K562 (cell line): ENCODE measurements at regions not wholly inside any gene's neighbourhood (a gene's known extent, or its start where the extent isn't known, plus 50 kb on each side); places are given as distances from the start of the nearest gene placed in this dataset.

Source experiments
- FOXK2 ChIP-seq, 2 experiments: fragments of 450-650 bp; IDR thresholded peaks in 1 of 2; conservative IDR thresholded peaks in 1 of 2; 2 replicates each; pipeline ENCODE4 v1.6.1; 2016; ENCODE audit warnings: low read depth in 2 of 2, mild to moderate bottlenecking in 1 of 2
- GABPB1 ChIP-seq: sonication (generic); formaldehyde crosslinking; IDR thresholded peaks from 2 replicates; pipeline ENCODE4 v1.8.0; 2022; ENCODE audit warnings: mild to moderate bottlenecking, missing genetic modification reagents
- MXI1 ChIP-seq: IDR thresholded peaks from 2 replicates; pipeline ENCODE4 v1.6.1; 2011; ENCODE audit warnings: low read depth, mild to moderate bottlenecking, improper control_type of control experiment, low read length
- PURB ChIP-seq: sonication (generic); formaldehyde crosslinking; IDR thresholded peaks from 2 replicates; pipeline ENCODE4 v1.9.0; 2021; ENCODE audit warnings: low read depth, mild to moderate bottlenecking, missing genetic modification reagents
- TGIF2 ChIP-seq: sonication (generic); formaldehyde crosslinking; IDR thresholded peaks from 2 replicates; pipeline ENCODE4 v1.8.1; 2022; ENCODE audit warnings: mild to moderate bottlenecking, missing genetic modification reagents, moderate library complexity
- ZBED1 ChIP-seq: IDR thresholded peaks from 2 replicates; pipeline ENCODE4 v1.6.1; 2014
- ZNF445 ChIP-seq: fragments of 250-450 bp; sonication (Bioruptor Pico); IDR thresholded peaks from 2 replicates; pipeline ENCODE4 v1.4.0; 2020; ENCODE audit warnings: low read depth, mild to moderate bottlenecking, moderate library complexity
- ZNF780A ChIP-seq: fragments of 250-450 bp; sonication (Bioruptor Pico); IDR thresholded peaks from 2 replicates; pipeline ENCODE4 v1.5.0; 2021; ENCODE audit warnings: mild to moderate bottlenecking
- TF ChIP-seq, protein P1 (sequence below): sonication (generic); formaldehyde crosslinking; IDR thresholded peaks from 2 replicates; pipeline ENCODE4 v1.9.0; 2022; ENCODE audit warnings: mild to moderate bottlenecking, missing genetic modification reagents
- TF ChIP-seq, protein P2 (sequence below), 2 experiments: IDR thresholded peaks; 2 replicates each; pipeline ENCODE4 v1.6.1; 2011; ENCODE audit warnings: borderline replicate concordance in 1 of 2, control low read depth in 1 of 2, low read depth in 1 of 2, low read length in 1 of 2, mild to moderate bottlenecking in 1 of 2, mixed read lengths in 1 of 2, moderate library complexity in 1 of 2; ENCODE audit not compliant: insufficient read depth in 1 of 2, insufficient read length in 1 of 2, poor library complexity in 1 of 2, severe bottlenecking in 1 of 2; ENCODE audit errors: extremely low read depth in 1 of 2
- TF ChIP-seq, protein P3 (sequence below), 3 experiments: IDR thresholded peaks in 2 of 3; conservative IDR thresholded peaks in 1 of 3; 2 replicates each; pipeline ENCODE4 v1.5.1; 2011 to 2012; ENCODE audit warnings: low read length in 3 of 3, mild to moderate bottlenecking in 3 of 3, control low read depth in 2 of 3, improper control_type of control experiment in 1 of 3, inconsistent platforms in 1 of 3, low read depth in 1 of 3, mixed read lengths in 1 of 3, moderate library complexity in 1 of 3; ENCODE audit not compliant: insufficient read depth in 2 of 3
- TF ChIP-seq, protein P4 (sequence below): sonication (generic); formaldehyde crosslinking; IDR thresholded peaks from 2 replicates; pipeline ENCODE4 v1.9.0; 2022; ENCODE audit warnings: mild to moderate bottlenecking, missing genetic modification reagents

DNA sequence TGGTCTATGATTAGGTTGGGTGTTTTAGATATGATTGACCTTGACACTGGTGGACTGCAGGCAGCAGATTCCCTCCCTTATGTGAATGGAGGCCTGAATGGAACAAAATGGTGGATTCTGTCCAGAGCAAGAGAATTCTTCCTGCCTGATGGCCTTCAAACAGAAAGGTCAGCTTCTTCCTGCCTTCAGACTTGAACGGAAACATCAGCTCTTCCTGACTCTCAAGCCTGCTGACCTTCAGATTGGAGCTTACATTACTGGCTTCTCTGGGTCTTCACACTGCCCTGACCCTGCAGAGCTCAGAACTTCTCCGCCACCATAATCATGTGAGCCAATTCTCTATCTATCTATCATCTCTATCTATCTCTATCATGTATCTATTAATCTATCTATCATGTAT is 111.6 kb downstream of the RAMP3 start:
- TF ChIP-seq FOXK2 (conservative IDR thresholded peaks at IDR 0.05 in 1 of 2, IDR thresholded peaks at IDR 0.05 in 1 of 2; ENCODE audit: low read depth in 2 of 2): no peak
- TF ChIP-seq PURB (CRISPR knock-in tag): no peak
- TF ChIP-seq GABPB1: no peak
- TF ChIP-seq TGIF2 (CRISPR knock-in tag): no peak
- TF ChIP-seq, protein P1, sequence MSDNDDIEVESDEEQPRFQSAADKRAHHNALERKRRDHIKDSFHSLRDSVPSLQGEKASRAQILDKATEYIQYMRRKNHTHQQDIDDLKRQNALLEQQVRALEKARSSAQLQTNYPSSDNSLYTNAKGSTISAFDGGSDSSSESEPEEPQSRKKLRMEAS: no peak
- TF ChIP-seq, protein P2, sequence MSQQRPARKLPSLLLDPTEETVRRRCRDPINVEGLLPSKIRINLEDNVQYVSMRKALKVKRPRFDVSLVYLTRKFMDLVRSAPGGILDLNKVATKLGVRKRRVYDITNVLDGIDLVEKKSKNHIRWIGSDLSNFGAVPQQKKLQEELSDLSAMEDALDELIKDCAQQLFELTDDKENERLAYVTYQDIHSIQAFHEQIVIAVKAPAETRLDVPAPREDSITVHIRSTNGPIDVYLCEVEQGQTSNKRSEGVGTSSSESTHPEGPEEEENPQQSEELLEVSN (IDR thresholded peaks at IDR 0.05; ENCODE audit: borderline replicate concordance in 1 of 2, extremely low read depth in 1 of 2, insufficient read depth in 1 of 2, insufficient read length in 1 of 2, low read depth in 1 of 2, low read length in 1 of 2, poor library complexity in 1 of 2, severe bottlenecking in 1 of 2): no peak
- TF ChIP-seq, protein P3, sequence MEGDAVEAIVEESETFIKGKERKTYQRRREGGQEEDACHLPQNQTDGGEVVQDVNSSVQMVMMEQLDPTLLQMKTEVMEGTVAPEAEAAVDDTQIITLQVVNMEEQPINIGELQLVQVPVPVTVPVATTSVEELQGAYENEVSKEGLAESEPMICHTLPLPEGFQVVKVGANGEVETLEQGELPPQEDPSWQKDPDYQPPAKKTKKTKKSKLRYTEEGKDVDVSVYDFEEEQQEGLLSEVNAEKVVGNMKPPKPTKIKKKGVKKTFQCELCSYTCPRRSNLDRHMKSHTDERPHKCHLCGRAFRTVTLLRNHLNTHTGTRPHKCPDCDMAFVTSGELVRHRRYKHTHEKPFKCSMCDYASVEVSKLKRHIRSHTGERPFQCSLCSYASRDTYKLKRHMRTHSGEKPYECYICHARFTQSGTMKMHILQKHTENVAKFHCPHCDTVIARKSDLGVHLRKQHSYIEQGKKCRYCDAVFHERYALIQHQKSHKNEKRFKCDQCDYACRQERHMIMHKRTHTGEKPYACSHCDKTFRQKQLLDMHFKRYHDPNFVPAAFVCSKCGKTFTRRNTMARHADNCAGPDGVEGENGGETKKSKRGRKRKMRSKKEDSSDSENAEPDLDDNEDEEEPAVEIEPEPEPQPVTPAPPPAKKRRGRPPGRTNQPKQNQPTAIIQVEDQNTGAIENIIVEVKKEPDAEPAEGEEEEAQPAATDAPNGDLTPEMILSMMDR (IDR thresholded peaks at IDR 0.05 in 2 of 3, conservative IDR thresholded peaks at IDR 0.05 in 1 of 3; ENCODE audit: insufficient read depth in 2 of 3, low read depth in 1 of 3, low read length in 3 of 3): no peak
- no peak for TF ChIP-seq MXI1
- TF ChIP-seq ZNF445: no peak
- TF ChIP-seq, protein P4, sequence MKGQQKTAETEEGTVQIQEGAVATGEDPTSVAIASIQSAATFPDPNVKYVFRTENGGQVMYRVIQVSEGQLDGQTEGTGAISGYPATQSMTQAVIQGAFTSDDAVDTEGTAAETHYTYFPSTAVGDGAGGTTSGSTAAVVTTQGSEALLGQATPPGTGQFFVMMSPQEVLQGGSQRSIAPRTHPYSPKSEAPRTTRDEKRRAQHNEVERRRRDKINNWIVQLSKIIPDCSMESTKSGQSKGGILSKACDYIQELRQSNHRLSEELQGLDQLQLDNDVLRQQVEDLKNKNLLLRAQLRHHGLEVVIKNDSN (CRISPR knock-in tag): no peak
- no peak for TF ChIP-seq ZNF780A (CRISPR knock-in tag)
- TF ChIP-seq ZBED1: no peak
